ENCODE measurements at regions not wholly inside any gene's neighbourhood (a gene's known extent, or its start where the extent isn't known, plus 50 kb on each side); places are given as distances from the start of the nearest gene placed in this dataset.
A peak's percentile ranks its signal among the peaks of the same experiment; 100 is the strongest.
"Not testable (repeated sequence)": the region's sequence is repeated elsewhere in the genome, so short reads cannot be mapped to it uniquely, and the experiment has no call there.

GRCh38 chr5:109283086-109283485 is 126.7 kb downstream of the PJA2 start:
- not testable (repeated sequence) for H3K4me3 ChIP-seq (ENCODE audit: low read depth, low read length); H3K27me3 ChIP-seq (ENCODE audit: control insufficient read depth, insufficient read depth, low read length); H3K4me1 ChIP-seq (ENCODE audit: control insufficient read depth, insufficient read depth, low read length); DNase-seq (ENCODE audit: low read depth in 4 of 6, low spot score in 6 of 6); H3K27ac ChIP-seq (ENCODE audit: low read depth, low read length); H3K9me3 ChIP-seq (ENCODE audit: control insufficient read depth, insufficient read depth, low read length); H3K36me3 ChIP-seq (ENCODE audit: control insufficient read depth, insufficient read depth, low read length)
- 93% methylated on average over 1 of the region's 1 CpG for WGBS (ENCODE audit: insufficient coverage)

- 100% methylated on average over 3 of the region's 3 CpGs for WGBS (ENCODE audit: insufficient coverage)
- Histone ChIP-seq H3K27ac (ENCODE audit: low read depth, low read length) (no peak overlapping the region), H3K4me1 (ENCODE audit: control insufficient read depth, insufficient read depth, low read length) (no peaks in the 10 kb centered on the region), H3K9me3 (ENCODE audit: control insufficient read depth, insufficient read depth, low read length) (no peaks in the 10 kb centered on the region), H3K4me3 (ENCODE audit: low read depth, low read length) (no peak overlapping the region), H3K27me3 (ENCODE audit: control insufficient read depth, insufficient read depth, low read length) (no peaks in the 10 kb centered on the region), H3K36me3 (ENCODE audit: control insufficient read depth, insufficient read depth, low read length) (no peaks in the 10 kb centered on the region)
- no peak for DNase-seq (ENCODE audit: low read depth in 4 of 6, low spot score in 6 of 6)
These were observed 128.6 kb downstream of the PJA2 start for GRCh38 chr5:109281136-109281690.

GRCh38 chr5:109278141-109278540 is 131.6 kb downstream of the PJA2 start:
- Histone ChIP-seq H3K9me3 (ENCODE audit: control insufficient read depth, insufficient read depth, low read length) (no peaks in the 10 kb centered on the region), H3K27me3 (ENCODE audit: control insufficient read depth, insufficient read depth, low read length) (no peaks in the 10 kb centered on the region), H3K4me3 (ENCODE audit: low read depth, low read length) (no peak overlapping the region), H3K4me1 (ENCODE audit: control insufficient read depth, insufficient read depth, low read length) (no peaks in the 10 kb centered on the region), H3K27ac (ENCODE audit: low read depth, low read length) (no peak overlapping the region), H3K36me3 (ENCODE audit: control insufficient read depth, insufficient read depth, low read length) (no peaks in the 10 kb centered on the region)
- WGBS (ENCODE audit: insufficient coverage) = no CpG with 5 or more reads among the region's 2 CpGs
- peak in 1 of 6 donors; percentile 53 for DNase-seq (ENCODE audit: low read depth in 4 of 6, low spot score in 6 of 6)

DNA sequence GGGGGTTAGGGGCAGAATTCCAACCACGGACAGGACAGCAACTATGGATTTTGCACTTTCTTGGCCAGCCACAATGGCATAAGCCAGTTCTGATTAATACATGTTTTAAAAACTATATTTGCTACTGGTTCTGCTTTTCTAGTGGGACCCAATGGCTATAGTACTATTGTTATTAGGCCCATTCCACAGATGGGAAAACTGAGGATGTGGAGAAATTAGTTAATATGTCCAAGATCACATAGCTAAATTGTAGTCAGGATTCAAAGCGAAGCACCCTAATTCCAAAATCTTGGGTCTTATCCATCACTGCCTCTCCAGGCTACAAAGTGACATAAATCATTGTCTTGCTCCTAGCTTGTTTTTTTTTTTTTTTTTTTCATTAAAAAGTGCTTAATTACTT is 133.9 kb downstream of the PJA2 start:
- no peaks in the 10 kb centered on the region for H3K4me1 ChIP-seq (ENCODE audit: control insufficient read depth, insufficient read depth, low read length)
- no peak overlapping the region for H3K27ac ChIP-seq (ENCODE audit: low read depth, low read length)
- no CpG with 5 or more reads among the region's 2 CpGs for WGBS (ENCODE audit: insufficient coverage)
- no peak overlapping the region for H3K4me3 ChIP-seq (ENCODE audit: low read depth, low read length)
- no peak for DNase-seq (ENCODE audit: low read depth in 4 of 6, low spot score in 6 of 6)
- no peaks in the 10 kb centered on the region for H3K36me3 ChIP-seq (ENCODE audit: control insufficient read depth, insufficient read depth, low read length)
- H3K27me3 ChIP-seq (ENCODE audit: control insufficient read depth, insufficient read depth, low read length) = no peaks in the 10 kb centered on the region
- no peaks in the 10 kb centered on the region for H3K9me3 ChIP-seq (ENCODE audit: control insufficient read depth, insufficient read depth, low read length)

DNA sequence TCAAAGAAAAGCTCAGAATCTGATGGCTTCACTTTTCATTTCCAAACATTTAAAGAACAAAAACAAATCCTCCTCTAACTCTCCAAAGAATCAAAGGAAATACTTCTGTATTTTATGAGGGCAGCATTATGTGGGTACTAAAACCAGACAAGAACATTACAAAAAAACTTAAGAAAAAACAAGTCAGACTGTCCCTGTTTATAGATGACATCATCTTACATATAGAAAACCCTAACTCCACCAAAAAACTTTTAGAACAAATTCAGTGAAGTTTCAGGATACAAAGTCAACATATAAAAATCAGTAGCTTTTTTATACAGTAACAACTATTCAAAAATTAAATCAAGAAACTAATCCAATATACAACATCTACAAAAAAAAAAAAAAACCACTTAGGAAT is 136.2 kb downstream of the PJA2 start:
- Histone ChIP-seq H3K27ac (ENCODE audit: low read depth, low read length) (no peak overlapping the region), H3K4me1 (ENCODE audit: control insufficient read depth, insufficient read depth, low read length) (no peaks in the 10 kb centered on the region), H3K4me3 (ENCODE audit: low read depth, low read length) (no peak overlapping the region), H3K27me3 (ENCODE audit: control insufficient read depth, insufficient read depth, low read length) (no peaks in the 10 kb centered on the region), H3K9me3 (ENCODE audit: control insufficient read depth, insufficient read depth, low read length) (peaks cover 1% of the 10 kb centered on the region), H3K36me3 (ENCODE audit: control insufficient read depth, insufficient read depth, low read length) (no peaks in the 10 kb centered on the region)
- DNase-seq (ENCODE audit: low read depth in 4 of 6, low spot score in 6 of 6) = no peak

GRCh38 chr5:109267283-109267682 is 142.5 kb downstream of the PJA2 start:
- 90% methylated on average over 1 of the region's 1 CpG for WGBS (ENCODE audit: insufficient coverage)
- Histone ChIP-seq H3K9me3 (ENCODE audit: control insufficient read depth, insufficient read depth, low read length) (peaks cover 1% of the 10 kb centered on the region), H3K4me1 (ENCODE audit: control insufficient read depth, insufficient read depth, low read length) (no peaks in the 10 kb centered on the region), H3K27ac (ENCODE audit: low read depth, low read length) (no peak overlapping the region), H3K4me3 (ENCODE audit: low read depth, low read length) (no peak overlapping the region), H3K27me3 (ENCODE audit: control insufficient read depth, insufficient read depth, low read length) (no peaks in the 10 kb centered on the region), H3K36me3 (ENCODE audit: control insufficient read depth, insufficient read depth, low read length) (no peaks in the 10 kb centered on the region)
- no peak for DNase-seq (ENCODE audit: low read depth in 4 of 6, low spot score in 6 of 6)

DNA sequence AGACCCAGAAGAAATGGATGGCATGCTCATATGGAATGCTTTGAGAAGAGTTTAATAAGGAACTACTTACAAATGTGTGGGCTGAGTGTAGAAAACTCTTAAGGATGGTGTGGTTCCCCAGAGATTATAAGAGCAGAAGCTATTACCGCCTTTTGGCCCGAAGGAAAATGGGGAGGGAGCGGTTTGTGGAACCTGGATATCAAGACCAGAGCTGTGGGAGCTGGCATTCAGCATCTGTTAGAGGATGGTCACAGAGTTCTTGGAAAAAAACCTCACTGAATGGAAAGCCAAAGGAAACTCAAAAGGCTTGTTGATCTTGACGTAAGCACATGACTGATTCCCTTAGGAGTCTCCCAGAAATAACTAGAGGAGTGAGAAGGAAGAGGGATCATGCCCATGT is 151.0 kb downstream of the PJA2 start:
- H3K4me1 ChIP-seq (ENCODE audit: control insufficient read depth, insufficient read depth, low read length) = no peaks in the 10 kb centered on the region
- WGBS (ENCODE audit: insufficient coverage) = 94% methylated on average over 4 of the region's 4 CpGs
- no peaks in the 10 kb centered on the region for H3K9me3 ChIP-seq (ENCODE audit: control insufficient read depth, insufficient read depth, low read length)
- no peak overlapping the region for H3K4me3 ChIP-seq (ENCODE audit: low read depth, low read length)
- no peaks in the 10 kb centered on the region for H3K27me3 ChIP-seq (ENCODE audit: control insufficient read depth, insufficient read depth, low read length)
- peak in 1 of 6 donors; percentile 11 for DNase-seq (ENCODE audit: low read depth in 4 of 6, low spot score in 6 of 6)
- no peak overlapping the region for H3K27ac ChIP-seq (ENCODE audit: low read depth, low read length)
- H3K36me3 ChIP-seq (ENCODE audit: control insufficient read depth, insufficient read depth, low read length) = no peaks in the 10 kb centered on the region

- H3K9me3 ChIP-seq (ENCODE audit: control insufficient read depth, insufficient read depth, low read length) = no peaks in the 10 kb centered on the region
- no peaks in the 10 kb centered on the region for H3K36me3 ChIP-seq (ENCODE audit: control insufficient read depth, insufficient read depth, low read length)
- H3K4me1 ChIP-seq (ENCODE audit: control insufficient read depth, insufficient read depth, low read length) = no peaks in the 10 kb centered on the region
- no peak overlapping the region for H3K27ac ChIP-seq (ENCODE audit: low read depth, low read length)
- no peaks in the 10 kb centered on the region for H3K27me3 ChIP-seq (ENCODE audit: control insufficient read depth, insufficient read depth, low read length)
- DNase-seq (ENCODE audit: low read depth in 4 of 6, low spot score in 6 of 6) = no peak
- H3K4me3 ChIP-seq (ENCODE audit: low read depth, low read length) = no peak overlapping the region
- WGBS (ENCODE audit: insufficient coverage) = no CpG with 5 or more reads among the region's 2 CpGs
These were observed 153.3 kb downstream of the PJA2 start for GRCh38 chr5:109256486-109256885.

DNA sequence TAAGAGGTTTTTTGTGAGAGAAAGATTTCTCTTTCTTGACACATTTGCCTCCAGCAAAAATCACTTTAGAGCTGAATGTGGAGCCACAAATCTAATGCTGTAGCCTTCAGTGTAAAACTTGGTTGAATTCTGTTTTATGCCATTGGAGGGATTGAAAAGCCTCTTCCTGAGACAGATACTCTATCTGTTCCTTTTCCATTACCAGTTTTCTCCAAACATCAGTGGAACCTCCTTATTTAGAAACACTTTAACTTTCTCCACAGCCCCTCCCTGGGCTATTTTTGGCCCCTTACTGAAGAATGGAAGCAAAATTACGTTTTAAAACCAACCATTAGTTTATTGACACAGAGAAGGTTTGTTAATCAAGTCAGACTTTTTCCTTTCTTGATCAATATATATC is 155.3 kb downstream of the PJA2 start:
- Histone ChIP-seq H3K36me3 (ENCODE audit: control insufficient read depth, insufficient read depth, low read length) (no peaks in the 10 kb centered on the region), H3K27ac (ENCODE audit: low read depth, low read length) (no peak overlapping the region), H3K4me3 (ENCODE audit: low read depth, low read length) (no peak overlapping the region), H3K27me3 (ENCODE audit: control insufficient read depth, insufficient read depth, low read length) (no peaks in the 10 kb centered on the region), H3K4me1 (ENCODE audit: control insufficient read depth, insufficient read depth, low read length) (no peaks in the 10 kb centered on the region), H3K9me3 (ENCODE audit: control insufficient read depth, insufficient read depth, low read length) (no peaks in the 10 kb centered on the region)
- peak in 1 of 6 donors; percentile 21 for DNase-seq (ENCODE audit: low read depth in 4 of 6, low spot score in 6 of 6)
- WGBS (ENCODE audit: insufficient coverage) = no CpG with 5 or more reads among the region's 1 CpG

GRCh38 chr5:109253262-109253661 is 156.5 kb downstream of the PJA2 start:
- DNase-seq (ENCODE audit: low read depth in 4 of 6, low spot score in 6 of 6) = no peak
- no peak overlapping the region for H3K4me3 ChIP-seq (ENCODE audit: low read depth, low read length)
- H3K27ac ChIP-seq (ENCODE audit: low read depth, low read length) = no peak overlapping the region
- no peaks in the 10 kb centered on the region for H3K36me3 ChIP-seq (ENCODE audit: control insufficient read depth, insufficient read depth, low read length)
- H3K4me1 ChIP-seq (ENCODE audit: control insufficient read depth, insufficient read depth, low read length) = no peaks in the 10 kb centered on the region
- H3K27me3 ChIP-seq (ENCODE audit: control insufficient read depth, insufficient read depth, low read length) = no peaks in the 10 kb centered on the region
- 73% methylated on average over 3 of the region's 5 CpGs for WGBS (ENCODE audit: insufficient coverage)
- no peaks in the 10 kb centered on the region for H3K9me3 ChIP-seq (ENCODE audit: control insufficient read depth, insufficient read depth, low read length)

Measured in spinal cord (tissue), 9 donors.